ENCODE measurements at regions not wholly inside any gene's neighbourhood (a gene's known extent, or its start where the extent isn't known, plus 50 kb on each side); places are given as distances from the start of the nearest gene placed in this dataset.

- ChIA-PET CTCF (no interaction called here), POLR2A (no interaction called here)
- Histone ChIP-seq H3K9me3 (ENCODE audit: control insufficient read depth in 1 of 2, insufficient read depth in 1 of 2, low read length in 2 of 2) (no peaks in the 10 kb centered on the region), H3K4me1 (ENCODE audit: insufficient read depth, low read length) (no peaks in the 10 kb centered on the region), H3K27me3 (ENCODE audit: control insufficient read depth in 1 of 2, insufficient read depth in 2 of 2, low read length in 2 of 2) (no peaks in the 10 kb centered on the region), H3K27ac (ENCODE audit: low read depth in 1 of 2, low read length in 2 of 2) (no peak overlapping the region), H3K36me3 (ENCODE audit: insufficient read depth, low read length) (no peaks in the 10 kb centered on the region), H3K4me3 (ENCODE audit: low read length) (no peak overlapping the region)
- Mint-ChIP-seq H3K4me3 (no peak overlapping the region), H3K4me1 (ENCODE audit: low read depth) (no peaks in the 10 kb centered on the region), H3K27me3 (no peaks in the 10 kb centered on the region), H3K9me3 (no peaks in the 10 kb centered on the region), H3K27ac (no peak overlapping the region), H3K36me3 (ENCODE audit: low read depth) (no peaks in the 10 kb centered on the region)
- intact Hi-C loops (cut with DNase I, micrococcal nuclease), result no loop called here
- ATAC-seq (ENCODE audit: poor library complexity) (no peak), DNase-seq (no peak)
- TF ChIP-seq, protein P1, sequence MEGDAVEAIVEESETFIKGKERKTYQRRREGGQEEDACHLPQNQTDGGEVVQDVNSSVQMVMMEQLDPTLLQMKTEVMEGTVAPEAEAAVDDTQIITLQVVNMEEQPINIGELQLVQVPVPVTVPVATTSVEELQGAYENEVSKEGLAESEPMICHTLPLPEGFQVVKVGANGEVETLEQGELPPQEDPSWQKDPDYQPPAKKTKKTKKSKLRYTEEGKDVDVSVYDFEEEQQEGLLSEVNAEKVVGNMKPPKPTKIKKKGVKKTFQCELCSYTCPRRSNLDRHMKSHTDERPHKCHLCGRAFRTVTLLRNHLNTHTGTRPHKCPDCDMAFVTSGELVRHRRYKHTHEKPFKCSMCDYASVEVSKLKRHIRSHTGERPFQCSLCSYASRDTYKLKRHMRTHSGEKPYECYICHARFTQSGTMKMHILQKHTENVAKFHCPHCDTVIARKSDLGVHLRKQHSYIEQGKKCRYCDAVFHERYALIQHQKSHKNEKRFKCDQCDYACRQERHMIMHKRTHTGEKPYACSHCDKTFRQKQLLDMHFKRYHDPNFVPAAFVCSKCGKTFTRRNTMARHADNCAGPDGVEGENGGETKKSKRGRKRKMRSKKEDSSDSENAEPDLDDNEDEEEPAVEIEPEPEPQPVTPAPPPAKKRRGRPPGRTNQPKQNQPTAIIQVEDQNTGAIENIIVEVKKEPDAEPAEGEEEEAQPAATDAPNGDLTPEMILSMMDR (IDR thresholded peaks at IDR 0.05), result no peak
Measured at GRCh38 chr2:120482334-120482733, 136.4 kb downstream of the INHBB start.

DNA sequence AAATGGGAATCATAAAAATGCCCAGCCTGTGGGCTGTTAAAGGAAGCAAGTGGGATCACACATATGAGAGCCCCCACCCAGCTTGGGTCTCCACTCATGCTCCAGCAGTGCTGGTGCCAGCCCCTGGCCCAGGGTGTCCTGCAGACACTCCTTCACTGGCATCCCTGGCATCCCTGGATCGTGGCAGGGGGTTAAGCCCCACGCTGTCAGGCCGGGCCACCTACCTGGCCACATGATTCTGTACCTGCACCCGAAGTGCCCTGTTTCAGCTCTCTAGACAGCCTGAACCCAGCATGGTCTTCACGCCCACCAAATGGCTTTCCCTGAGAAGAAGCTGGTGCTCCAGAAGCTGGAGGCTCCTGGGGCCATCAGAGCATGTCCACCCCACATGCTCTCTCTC, 137.4 kb downstream of the INHBB start:
- no peak overlapping the region for H3K27ac ChIP-seq (ENCODE audit: low read depth in 1 of 2, low read length in 2 of 2)
- H3K27me3 ChIP-seq (ENCODE audit: control insufficient read depth in 1 of 2, insufficient read depth in 2 of 2, low read length in 2 of 2), result no peaks in the 10 kb centered on the region
- DNase-seq (no peak), ATAC-seq (ENCODE audit: poor library complexity) (no peak)
- no peaks in the 10 kb centered on the region for H3K4me1 ChIP-seq (ENCODE audit: insufficient read depth, low read length)
- POLR2A ChIA-PET, result no interaction called here
- H3K9me3 Mint-ChIP-seq, result no peaks in the 10 kb centered on the region
- H3K27me3 Mint-ChIP-seq, result peaks cover under 1% of the 10 kb centered on the region
- no peak overlapping the region for H3K4me3 Mint-ChIP-seq
- CTCF ChIA-PET, result no interaction called here
- no peaks in the 10 kb centered on the region for H3K36me3 ChIP-seq (ENCODE audit: insufficient read depth, low read length)
- H3K9me3 ChIP-seq (ENCODE audit: control insufficient read depth in 1 of 2, insufficient read depth in 1 of 2, low read length in 2 of 2), result no peaks in the 10 kb centered on the region
- intact Hi-C loops (cut with DNase I, micrococcal nuclease), result no loop called here
- TF ChIP-seq, protein P1 (IDR thresholded peaks at IDR 0.05), result no peak
- H3K36me3 Mint-ChIP-seq (ENCODE audit: low read depth), result no peaks in the 10 kb centered on the region
- H3K4me3 ChIP-seq (ENCODE audit: low read length), result no peak overlapping the region
- H3K4me1 Mint-ChIP-seq (ENCODE audit: low read depth), result no peaks in the 10 kb centered on the region
- H3K27ac Mint-ChIP-seq, result no peak overlapping the region

DNA sequence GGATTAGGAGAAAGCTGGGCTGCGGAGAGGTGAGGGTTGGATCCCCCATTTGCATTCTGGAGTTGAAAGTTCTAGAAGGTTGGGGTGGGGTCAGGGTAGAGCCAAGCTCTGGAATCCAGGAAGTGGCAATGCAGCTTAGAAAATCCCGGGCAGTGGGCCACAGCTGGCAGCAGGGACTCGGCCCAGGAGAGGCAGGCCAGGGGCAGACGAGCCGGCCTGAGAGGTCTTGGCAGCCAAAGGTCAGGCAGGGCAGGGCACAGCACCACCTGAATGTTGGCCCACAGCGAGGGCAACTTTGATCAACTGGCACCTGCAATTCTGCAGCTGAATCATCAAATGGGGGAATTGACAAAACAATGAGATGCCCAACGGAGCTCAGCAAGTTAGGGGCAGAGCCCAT, 139.2 kb downstream of the INHBB start:
- no peaks in the 10 kb centered on the region for H3K9me3 Mint-ChIP-seq
- H3K36me3 ChIP-seq (ENCODE audit: insufficient read depth, low read length), result no peaks in the 10 kb centered on the region
- no peaks in the 10 kb centered on the region for H3K4me1 Mint-ChIP-seq (ENCODE audit: low read depth)
- DNase-seq, result no peak
- no peaks in the 10 kb centered on the region for H3K9me3 ChIP-seq (ENCODE audit: control insufficient read depth in 1 of 2, insufficient read depth in 1 of 2, low read length in 2 of 2)
- H3K4me3 ChIP-seq (ENCODE audit: low read length), result no peak overlapping the region
- ChIA-PET CTCF (no interaction called here), POLR2A (no interaction called here)
- peaks cover 6% of the 10 kb centered on the region for H3K27me3 Mint-ChIP-seq
- H3K4me1 ChIP-seq (ENCODE audit: insufficient read depth, low read length), result no peaks in the 10 kb centered on the region
- no peak for ATAC-seq (ENCODE audit: poor library complexity)
- H3K4me3 Mint-ChIP-seq, result no peak overlapping the region
- intact Hi-C loops (cut with DNase I, micrococcal nuclease), result no loop called here
- TF ChIP-seq, protein P1 (IDR thresholded peaks at IDR 0.05), result no peak
- no peak overlapping the region for H3K27ac Mint-ChIP-seq
- no peaks in the 10 kb centered on the region for H3K27me3 ChIP-seq (ENCODE audit: control insufficient read depth in 1 of 2, insufficient read depth in 2 of 2, low read length in 2 of 2)
- no peaks in the 10 kb centered on the region for H3K36me3 Mint-ChIP-seq (ENCODE audit: low read depth)
- H3K27ac ChIP-seq (ENCODE audit: low read depth in 1 of 2, low read length in 2 of 2), result no peak overlapping the region
